ENCODE measurements at regions not wholly inside any gene's neighbourhood (a gene's known extent, or its start where the extent isn't known, plus 50 kb on each side); places are given as distances from the start of the nearest gene placed in this dataset.

GRCh38 chr13:84487752-84488151 lies 605.5 kb upstream of the SLITRK1 start:
- TF ChIP-seq CTCF (IDR thresholded peaks at IDR 0.05) (no peak), POLR2A (IDR thresholded peaks at IDR 0.05) (no peak)

Data from tibial nerve (tissue), 3 donors.